ENCODE measurements at regions not wholly inside any gene's neighbourhood (a gene's known extent, or its start where the extent isn't known, plus 50 kb on each side); places are given as distances from the start of the nearest gene placed in this dataset.
"Not testable (repeated sequence)": the region's sequence is repeated elsewhere in the genome, so short reads cannot be mapped to it uniquely, and the experiment has no call there.

GRCh38 chr3:32632533-32633265 is 52.3 kb upstream of the CNOT10 start:
- DNase-seq (ENCODE audit: low read depth): peak; percentile 4

GRCh38 chr3:32630266-32630665 is 54.7 kb upstream of the CNOT10 start:
- no peak for DNase-seq (ENCODE audit: low read depth)

GRCh38 chr3:32626631-32627030 is 56.0 kb upstream of the DYNC1LI1 start:
- no peak for DNase-seq (ENCODE audit: low read depth)

- not testable (repeated sequence) for DNase-seq (ENCODE audit: low read depth)
These were observed 55.0 kb upstream of the DYNC1LI1 start for GRCh38 chr3:32625543-32626176.

GRCh38 chr3:32623532-32623931 is 52.9 kb upstream of the DYNC1LI1 start:
- no peak for DNase-seq (ENCODE audit: low read depth)

- no peak for DNase-seq (ENCODE audit: low read depth)
These were observed 50.8 kb upstream of the DYNC1LI1 start for GRCh38 chr3:32621466-32621865.

GRCh38 chr3:32620611-32621310 is 50.1 kb upstream of the DYNC1LI1 start:
- DNase-seq (ENCODE audit: low read depth): no peak

Data from myocyte (in vitro differentiated cells).